Peyer's patch (tissue), 4 donors: ENCODE measurements at regions not wholly inside any gene's neighbourhood (a gene's known extent, or its start where the extent isn't known, plus 50 kb on each side); places are given as distances from the start of the nearest gene placed in this dataset.
"Not testable (repeated sequence)": the region's sequence is repeated elsewhere in the genome, so short reads cannot be mapped to it uniquely, and the experiment has no call there.

Experiments
- DNase-seq, 3 donors: peaks; one replicate each; pipeline ENCODE4 v3.0.0-alpha.2; 2017 to 2019
- H3K27ac ChIP-seq, 4 donors: fragments of 200-600 bp; sonication (generic); one replicate each; pipeline ENCODE4 v1.5.1; 2016 to 2019
- H3K27me3 ChIP-seq, 2 donors: fragments of 200-600 bp; sonication (generic); one replicate each; pipeline ENCODE4 v1.5.1; 2019
- H3K36me3 ChIP-seq, 3 donors: fragments of 200-600 bp; sonication (generic); one replicate each; pipeline ENCODE4 v1.5.1; 2016 to 2019
- H3K4me1 ChIP-seq, 4 donors: fragments of 200-600 bp; sonication (generic); one replicate each; pipeline ENCODE4 v1.5.1; 2016 to 2019
- H3K4me3 ChIP-seq, 4 donors: fragments of 200-600 bp; sonication (generic); 1 replicate in 3 of 4; 2 replicates in 1 of 4; pipeline ENCODE4 v1.5.1; 2016 to 2019; ENCODE audit warnings: mild to moderate bottlenecking in 1 of 4
- H3K9me3 ChIP-seq, 4 donors: fragments of 200-600 bp; sonication (generic); one replicate each; pipeline ENCODE4 v1.5.1; 2016 to 2019; ENCODE audit warnings: mild to moderate bottlenecking in 1 of 4
- POLR2A ChIP-seq, 2 donors: fragments of 450-650 bp; IDR thresholded peaks; one replicate each; pipeline ENCODE4 v1.5.1; 2017; ENCODE audit warnings: antibody characterized with exemption in 2 of 2, mild to moderate bottlenecking in 2 of 2, moderate library complexity in 2 of 2
- TF ChIP-seq, protein P1 (sequence below), 6 experiments: fragments of 450-650 bp in 4 of 6; fragments of 200-600 bp in 2 of 6; sonication (generic) in 1 of 6; IDR thresholded peaks; one replicate each; pipeline ENCODE4 v1.5.1; 2017 to 2019; ENCODE audit warnings: antibody characterized with exemption in 6 of 6, mild to moderate bottlenecking in 3 of 6, moderate library complexity in 1 of 6

DNA sequence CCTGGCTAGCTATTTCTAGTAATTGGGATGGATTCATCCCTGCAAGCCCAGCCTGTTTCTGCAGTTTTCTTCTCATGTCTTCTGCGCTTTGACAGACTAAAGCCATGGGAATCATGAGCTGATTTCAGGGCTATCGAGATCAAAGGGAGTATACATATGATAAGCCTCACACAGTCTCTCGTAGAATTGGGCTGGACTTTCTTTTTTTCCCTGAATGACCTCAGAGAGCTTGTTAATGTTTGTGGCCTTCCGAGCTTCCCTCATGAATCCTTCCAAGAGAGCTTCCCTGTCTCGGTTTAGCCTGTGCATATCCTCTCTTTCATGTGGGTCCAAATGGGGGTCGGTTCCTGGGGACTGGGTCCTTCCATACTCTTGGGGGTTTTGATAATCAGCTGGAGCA, 130.3 kb downstream of the ADRA2C start:
- Histone ChIP-seq H3K4me1 (no peaks in the 10 kb centered on the region), H3K27ac (no peak overlapping the region), H3K27me3 (no peaks in the 10 kb centered on the region), H3K9me3 (no peaks in the 10 kb centered on the region), H3K4me3 (no peak overlapping the region), H3K36me3 (no peaks in the 10 kb centered on the region)
- TF ChIP-seq, protein P1, sequence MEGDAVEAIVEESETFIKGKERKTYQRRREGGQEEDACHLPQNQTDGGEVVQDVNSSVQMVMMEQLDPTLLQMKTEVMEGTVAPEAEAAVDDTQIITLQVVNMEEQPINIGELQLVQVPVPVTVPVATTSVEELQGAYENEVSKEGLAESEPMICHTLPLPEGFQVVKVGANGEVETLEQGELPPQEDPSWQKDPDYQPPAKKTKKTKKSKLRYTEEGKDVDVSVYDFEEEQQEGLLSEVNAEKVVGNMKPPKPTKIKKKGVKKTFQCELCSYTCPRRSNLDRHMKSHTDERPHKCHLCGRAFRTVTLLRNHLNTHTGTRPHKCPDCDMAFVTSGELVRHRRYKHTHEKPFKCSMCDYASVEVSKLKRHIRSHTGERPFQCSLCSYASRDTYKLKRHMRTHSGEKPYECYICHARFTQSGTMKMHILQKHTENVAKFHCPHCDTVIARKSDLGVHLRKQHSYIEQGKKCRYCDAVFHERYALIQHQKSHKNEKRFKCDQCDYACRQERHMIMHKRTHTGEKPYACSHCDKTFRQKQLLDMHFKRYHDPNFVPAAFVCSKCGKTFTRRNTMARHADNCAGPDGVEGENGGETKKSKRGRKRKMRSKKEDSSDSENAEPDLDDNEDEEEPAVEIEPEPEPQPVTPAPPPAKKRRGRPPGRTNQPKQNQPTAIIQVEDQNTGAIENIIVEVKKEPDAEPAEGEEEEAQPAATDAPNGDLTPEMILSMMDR (IDR thresholded peaks at IDR 0.05) = no peak
- TF ChIP-seq POLR2A (IDR thresholded peaks at IDR 0.05) = no peak
- no peak for DNase-seq

DNA sequence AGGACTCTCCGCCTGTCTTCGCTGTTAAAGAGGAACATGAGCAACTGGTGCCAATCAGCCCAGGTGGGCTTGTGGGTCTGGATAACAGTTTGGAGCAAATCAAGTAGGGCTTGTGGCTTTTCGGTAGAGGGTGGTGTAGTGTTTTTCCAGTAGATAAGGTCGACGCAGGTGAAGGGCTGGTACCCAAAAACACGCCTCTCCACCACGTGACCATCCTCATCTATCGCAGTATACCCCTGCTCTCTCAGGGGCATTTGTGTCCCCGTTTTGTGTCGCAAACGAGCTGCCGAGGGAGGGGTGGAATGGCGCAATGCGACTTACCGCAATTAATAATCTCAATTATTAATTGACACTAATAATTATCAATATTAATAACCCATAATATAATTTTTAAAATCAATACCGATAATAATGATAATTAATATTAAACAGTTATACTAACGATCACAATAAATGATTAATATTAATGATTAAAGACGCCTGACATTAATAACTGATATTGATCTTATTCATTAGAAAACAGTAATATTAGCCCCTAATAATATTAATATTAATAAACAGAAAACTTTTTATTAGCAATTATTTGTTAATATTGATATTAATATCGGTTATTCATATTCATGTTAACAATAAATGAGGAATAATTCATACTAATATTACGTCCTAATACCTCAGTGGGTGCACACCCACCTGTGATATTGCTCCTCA, 130.8 kb downstream of the ADRA2C start:
- not testable (repeated sequence) for H3K27ac ChIP-seq, H3K4me1 ChIP-seq, H3K27me3 ChIP-seq, H3K9me3 ChIP-seq, H3K36me3 ChIP-seq, H3K4me3 ChIP-seq, DNase-seq

DNA sequence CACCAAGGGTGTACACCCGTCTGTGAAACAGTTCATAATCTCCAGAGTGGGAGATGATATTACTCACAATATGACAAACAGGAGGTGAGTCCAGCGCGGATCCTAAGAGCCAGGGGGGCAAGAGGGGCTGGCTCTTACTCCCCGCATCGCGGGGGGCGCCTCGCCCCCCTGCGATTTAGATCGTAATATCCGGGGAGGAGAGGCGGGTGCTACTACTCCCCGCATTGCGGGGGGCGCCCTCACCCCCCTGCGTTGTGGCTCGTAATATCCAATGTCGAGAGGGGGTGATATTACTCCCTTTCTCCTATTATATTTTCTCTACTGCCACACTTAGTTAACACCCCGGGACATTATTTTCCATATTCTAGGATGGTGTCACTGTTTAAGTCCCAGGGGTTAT, 131.9 kb downstream of the ADRA2C start:
- H3K27me3 ChIP-seq = no peaks in the 10 kb centered on the region
- TF ChIP-seq POLR2A (IDR thresholded peaks at IDR 0.05) = no peak
- TF ChIP-seq, protein P1 (IDR thresholded peaks at IDR 0.05) = no peak
- no peak overlapping the region for H3K4me3 ChIP-seq
- DNase-seq = no peak
- no peaks in the 10 kb centered on the region for H3K4me1 ChIP-seq
- H3K27ac ChIP-seq = no peak overlapping the region
- no peaks in the 10 kb centered on the region for H3K9me3 ChIP-seq
- H3K36me3 ChIP-seq = no peaks in the 10 kb centered on the region

DNA sequence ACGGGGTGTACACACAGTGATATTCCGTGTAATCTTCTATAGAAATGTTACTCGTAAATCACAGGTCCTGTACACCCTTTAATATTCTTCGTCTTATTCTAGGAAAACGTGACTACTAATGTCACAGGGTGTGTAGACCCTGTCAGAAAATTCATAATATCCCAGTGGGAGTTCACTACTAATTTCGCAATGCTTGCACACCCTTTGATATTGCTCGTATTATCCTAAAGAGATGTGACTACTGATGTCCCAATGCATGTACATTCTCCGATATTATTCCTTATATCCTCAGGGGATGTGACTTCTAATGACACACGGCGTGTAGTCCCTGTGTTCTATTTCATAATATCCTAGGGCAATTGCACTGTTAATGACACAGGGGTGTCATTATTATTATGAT, 132.7 kb downstream of the ADRA2C start:
- not testable (repeated sequence) for H3K27ac ChIP-seq, H3K27me3 ChIP-seq

DNA sequence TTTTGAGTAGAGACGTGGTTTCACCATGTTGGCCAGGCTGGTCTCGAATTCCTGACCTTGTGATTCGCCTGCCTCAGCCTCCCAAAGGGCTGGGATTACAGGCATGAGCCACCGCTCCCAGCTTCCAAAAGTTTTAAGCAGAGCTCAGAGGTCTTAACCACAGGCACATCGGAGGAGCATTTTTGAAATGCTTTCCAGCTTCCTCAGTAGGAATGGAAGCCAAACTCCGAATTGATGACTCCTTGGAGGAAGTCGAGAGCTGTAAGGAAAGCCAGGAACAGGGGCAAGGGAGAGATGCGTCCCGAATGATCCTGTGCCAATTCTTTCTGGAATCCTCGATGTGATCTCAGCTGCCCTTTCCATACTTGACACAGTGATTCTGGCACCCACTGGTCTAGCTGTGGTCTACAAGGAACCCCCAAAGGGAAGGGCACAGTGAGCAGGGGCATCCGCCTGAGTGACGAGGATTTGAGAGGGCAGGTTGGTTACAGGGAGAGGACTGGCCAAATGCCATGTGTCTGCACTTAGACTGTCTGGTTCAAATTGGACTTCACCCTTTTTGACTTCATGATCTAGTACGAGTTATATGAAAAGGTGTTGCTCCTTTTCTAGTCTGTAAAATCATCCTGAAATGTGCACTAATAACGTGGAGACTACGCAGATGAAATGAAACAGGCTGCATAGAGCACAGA, 138.2 kb downstream of the ADRA2C start:
- not testable (repeated sequence) for DNase-seq, H3K27ac ChIP-seq, H3K4me3 ChIP-seq, H3K27me3 ChIP-seq, H3K36me3 ChIP-seq, H3K9me3 ChIP-seq, H3K4me1 ChIP-seq

More for the DNA sequence above, 132.7 kb downstream of the ADRA2C start:
- H3K36me3 ChIP-seq, H3K4me1 ChIP-seq, DNase-seq, H3K9me3 ChIP-seq, H3K4me3 ChIP-seq: not testable (repeated sequence)

DNA sequence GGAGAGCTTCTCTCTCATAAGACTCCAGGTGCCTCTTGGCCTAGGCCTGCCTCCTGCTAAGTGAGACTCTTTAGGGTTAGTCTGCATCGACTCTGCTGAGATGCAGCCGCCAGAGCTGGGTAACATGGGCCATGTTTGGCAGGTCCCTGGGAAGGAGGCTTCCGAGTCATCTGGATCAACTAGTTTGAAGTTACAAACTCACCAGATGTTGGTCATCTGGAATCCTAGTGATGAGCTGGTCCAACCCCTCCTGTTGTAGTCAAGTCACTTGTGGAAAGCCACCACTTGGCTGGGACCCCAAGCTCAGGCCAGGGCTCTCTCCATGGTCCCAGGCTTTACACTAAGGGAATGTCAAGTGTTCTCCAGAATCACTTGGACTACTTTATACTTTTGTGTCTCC, 143.4 kb downstream of the ADRA2C start:
- not testable (repeated sequence) for H3K4me3 ChIP-seq, H3K27me3 ChIP-seq, H3K4me1 ChIP-seq, H3K27ac ChIP-seq, DNase-seq, H3K9me3 ChIP-seq, H3K36me3 ChIP-seq

DNA sequence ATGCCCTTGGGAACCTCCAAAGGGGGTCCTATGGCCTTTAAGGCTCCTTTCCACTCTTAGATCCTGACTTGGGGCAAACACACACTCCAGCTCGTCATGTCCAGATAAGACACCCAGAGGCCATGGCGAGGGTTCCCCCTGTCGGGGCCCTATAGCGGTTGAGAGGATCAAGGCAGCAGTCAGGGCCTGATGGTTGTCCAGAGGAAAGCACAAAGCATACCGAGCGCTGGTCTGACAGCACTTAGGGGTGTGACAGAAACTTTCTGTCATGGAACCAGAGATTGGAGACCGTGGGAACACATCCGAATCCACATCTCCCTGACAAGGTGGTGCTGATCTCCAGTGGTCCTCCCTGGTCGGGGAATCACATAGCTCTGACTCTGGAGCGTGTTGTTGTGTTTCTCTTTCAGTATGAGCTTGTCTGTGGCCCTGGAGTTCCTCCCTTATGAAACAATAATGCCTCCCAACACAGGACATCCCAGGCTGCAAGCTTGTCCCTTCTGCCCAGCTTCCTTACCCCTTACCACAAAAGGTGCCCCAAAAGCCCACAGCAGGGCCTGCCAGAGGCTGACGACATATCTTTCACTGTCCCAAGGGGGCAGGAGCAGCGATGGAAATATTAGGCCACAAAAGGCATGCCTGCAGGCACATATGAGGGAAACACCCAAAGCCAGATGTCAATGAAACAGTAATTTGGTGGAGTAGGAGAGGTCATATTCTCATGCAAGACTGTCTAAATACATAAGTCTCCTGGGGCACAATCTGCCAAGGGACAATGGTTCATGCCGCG, 144.2 kb downstream of the ADRA2C start:
- H3K36me3 ChIP-seq, H3K4me1 ChIP-seq, H3K4me3 ChIP-seq, DNase-seq, H3K9me3 ChIP-seq, H3K27me3 ChIP-seq, H3K27ac ChIP-seq: not testable (repeated sequence)

DNA sequence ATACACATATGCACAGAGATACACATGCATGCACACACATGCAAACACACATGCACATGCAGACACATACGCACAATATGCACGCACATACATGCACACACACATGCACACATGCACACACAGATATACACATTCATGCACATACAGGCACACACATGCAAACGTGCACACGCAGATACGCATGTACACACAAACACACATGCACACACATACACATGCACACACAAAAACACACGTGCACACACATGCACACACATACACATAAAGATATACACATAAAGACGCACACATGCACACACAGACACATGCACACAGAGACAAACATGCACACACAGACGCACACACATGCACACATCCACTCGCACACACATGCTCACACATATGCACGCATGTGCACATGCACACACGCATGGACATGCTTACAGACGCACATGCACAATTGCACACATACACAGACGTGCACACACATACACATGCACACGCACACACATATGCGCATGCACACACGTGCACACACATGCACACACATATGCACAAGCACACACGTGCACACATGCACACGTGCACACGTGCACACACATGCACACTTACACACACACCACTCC, 145.2 kb downstream of the ADRA2C start:
- Histone ChIP-seq H3K9me3 (no peaks in the 10 kb centered on the region), H3K4me3 (no peak overlapping the region), H3K4me1 (no peaks in the 10 kb centered on the region), H3K27me3 (no peaks in the 10 kb centered on the region), H3K27ac (no peak overlapping the region), H3K36me3 (no peaks in the 10 kb centered on the region)
- no peak for DNase-seq
- no peak for TF ChIP-seq POLR2A (IDR thresholded peaks at IDR 0.05)

DNA sequence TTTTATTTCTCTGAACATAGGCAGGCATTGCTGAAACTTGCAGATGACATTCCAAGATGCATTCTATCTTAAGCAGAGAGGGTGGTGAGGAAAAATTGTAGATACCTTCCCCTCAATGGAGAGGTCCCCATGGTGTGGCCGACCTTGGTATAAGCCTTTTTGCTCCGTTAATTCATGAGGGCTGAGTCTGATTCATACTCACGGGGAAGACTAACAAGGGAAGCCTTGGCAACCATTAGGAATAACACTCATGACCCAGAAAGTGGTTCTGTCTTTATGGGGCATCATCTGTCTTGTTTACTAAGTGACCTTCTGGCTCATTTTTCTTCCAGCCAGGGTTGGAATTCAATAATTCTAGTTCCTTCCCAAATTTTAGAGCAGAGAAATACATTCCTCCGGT, 148.3 kb downstream of the ADRA2C start:
- H3K9me3 ChIP-seq, H3K27me3 ChIP-seq, H3K27ac ChIP-seq, DNase-seq, H3K36me3 ChIP-seq, H3K4me1 ChIP-seq, H3K4me3 ChIP-seq: not testable (repeated sequence)

DNA sequence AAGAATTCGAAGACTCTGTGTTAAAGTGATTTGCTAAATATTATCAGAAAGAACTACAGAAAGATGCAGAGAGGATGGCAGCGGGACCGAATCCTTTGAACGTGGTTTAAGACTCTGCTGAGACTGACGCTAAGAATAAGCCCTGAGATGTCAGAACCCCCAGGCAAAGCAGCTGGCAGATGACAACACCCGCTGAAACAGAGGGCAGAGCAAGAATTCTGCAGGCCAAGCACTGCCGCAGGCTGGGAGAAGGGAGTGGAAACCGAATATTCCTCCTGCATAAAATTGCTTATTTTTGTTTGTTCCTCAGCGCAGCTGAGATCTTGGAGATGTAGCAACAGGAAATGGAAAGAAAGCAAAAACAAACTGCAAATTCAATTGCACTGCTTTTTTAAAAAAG, 153.3 kb downstream of the ADRA2C start:
- H3K4me1 ChIP-seq, H3K27me3 ChIP-seq, DNase-seq, H3K27ac ChIP-seq, H3K36me3 ChIP-seq, H3K4me3 ChIP-seq, H3K9me3 ChIP-seq: not testable (repeated sequence)

DNA sequence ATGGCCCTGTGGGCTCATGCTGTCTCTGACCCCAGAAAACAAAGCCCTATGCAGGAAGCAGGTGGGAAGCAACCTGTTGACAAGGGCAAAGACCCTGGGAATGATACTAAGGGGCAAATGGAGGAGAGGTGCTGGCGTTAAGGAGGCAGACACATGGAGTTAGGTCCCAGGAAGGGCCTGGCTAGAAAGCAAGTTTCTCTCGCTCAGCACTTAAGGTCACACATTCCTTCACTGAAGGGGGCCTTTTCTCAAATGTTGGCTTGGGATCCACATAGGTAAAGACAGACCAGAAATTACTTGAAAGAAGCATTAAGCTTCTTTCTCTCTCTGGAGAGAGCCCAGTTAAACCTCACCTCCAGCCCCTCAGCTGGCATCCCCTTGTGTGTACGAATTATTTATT, 155.7 kb downstream of the ADRA2C start:
- not testable (repeated sequence) for H3K36me3 ChIP-seq, H3K4me1 ChIP-seq, H3K4me3 ChIP-seq, H3K27me3 ChIP-seq, H3K9me3 ChIP-seq, H3K27ac ChIP-seq, DNase-seq

DNA sequence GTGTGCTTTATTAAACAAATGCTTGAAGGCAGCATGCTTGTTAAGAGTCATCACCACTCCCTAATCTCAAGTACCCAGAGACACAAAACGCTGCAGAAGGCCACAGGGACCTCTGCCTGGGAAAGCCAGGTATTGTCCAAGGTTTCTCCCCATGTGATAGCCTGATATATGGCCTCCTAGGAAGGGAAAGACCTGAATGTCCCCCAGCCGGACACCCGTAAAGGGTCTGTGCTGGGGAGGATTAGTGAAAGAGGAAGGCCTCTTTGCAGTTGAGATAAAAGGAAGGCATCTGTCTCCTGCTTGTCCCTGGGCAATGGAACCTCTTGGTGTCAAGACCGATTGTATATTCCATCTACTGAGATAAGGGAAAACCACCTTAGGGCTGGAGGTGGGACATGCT, 159.7 kb downstream of the ADRA2C start:
- H3K27me3 ChIP-seq, DNase-seq, H3K9me3 ChIP-seq, H3K36me3 ChIP-seq, H3K4me1 ChIP-seq, H3K4me3 ChIP-seq, H3K27ac ChIP-seq: not testable (repeated sequence)
